ENCODE measurements at regions not wholly inside any gene's neighbourhood (a gene's known extent, or its start where the extent isn't known, plus 50 kb on each side); places are given as distances from the start of the nearest gene placed in this dataset.

GRCh38 chrX:22922961-22923360 is 76.8 kb upstream of the DDX53 start (continued):
- TF ChIP-seq HEY1 (CRISPR knock-in tag; IDR thresholded peaks at IDR 0.05; ENCODE audit: borderline replicate concordance) (no peak), PRPF4 (IDR thresholded peaks at IDR 0.05; ENCODE audit: insufficient read depth, low read depth, low read length, poor library complexity, severe bottlenecking) (no peak), DMBX1 (CRISPR knock-in tag; IDR thresholded peaks at IDR 0.05; ENCODE audit: borderline replicate concordance) (no peak), MTA1 (IDR thresholded peaks at IDR 0.05; ENCODE audit: borderline replicate concordance) (no peak)

DNA sequence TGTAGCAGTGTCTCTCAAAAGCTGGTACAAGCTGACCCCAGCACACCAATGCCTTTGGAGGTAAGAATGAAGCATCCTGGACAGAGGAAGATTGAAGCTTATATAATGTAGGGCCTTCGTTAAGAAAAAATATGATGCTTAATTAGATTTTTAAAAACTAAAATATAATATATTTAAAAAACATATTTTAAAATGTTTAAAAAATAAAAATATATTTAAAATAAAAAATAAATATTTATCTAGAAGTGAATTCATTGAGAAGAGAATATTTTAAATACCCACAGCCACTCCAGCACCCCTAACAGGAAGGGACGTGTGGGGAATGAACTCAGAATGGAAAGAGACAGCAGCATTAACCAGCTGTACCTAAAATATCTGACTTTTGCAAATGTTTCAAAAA is 65.1 kb upstream of the DDX53 start:
- Histone ChIP-seq H2AFZ (ENCODE audit: low read depth, low read length) (no peak overlapping the region), H3K4me3 (no peak overlapping the region), H3K79me2 (ENCODE audit: control insufficient read depth, insufficient read depth, low read length) (no peaks in the 10 kb centered on the region), H3K9me3 (replicated peaks; ENCODE audit: control insufficient read depth, insufficient read depth, low read depth, low read length) (no peaks in the 10 kb centered on the region), H3K27ac (ENCODE audit: extremely low read depth, low read depth, low read length) (no peak overlapping the region), H3K9me1 (ENCODE audit: control insufficient read depth, insufficient read depth, low read length) (no peaks in the 10 kb centered on the region), H3K4me2 (ENCODE audit: insufficient read depth, low read length) (no peak overlapping the region), H3K36me3 (ENCODE audit: control insufficient read depth, insufficient read depth, low read length) (no peaks in the 10 kb centered on the region), H3K9ac (ENCODE audit: insufficient read depth in 1 of 2, low read depth in 2 of 2, low read length in 2 of 2) (no peak overlapping the region), H3K27me3 (ENCODE audit: control insufficient read depth in 2 of 2, insufficient read depth in 2 of 2, low read length in 2 of 2) (no peaks in the 10 kb centered on the region), H4K20me1 (replicated peaks; ENCODE audit: control insufficient read depth, insufficient read depth, low read length) (no peaks in the 10 kb centered on the region), H3K4me1 (replicated peaks in 1 of 2; ENCODE audit: control insufficient read depth in 2 of 2, insufficient read depth in 2 of 2, low read length in 2 of 2) (no peaks in the 10 kb centered on the region)
- DNase-seq (ENCODE audit: extremely low read depth in 1 of 4, low spot score in 3 of 4), result no peak
- FAIRE-seq, result no peak
- 0% methylated on average over 2 of the region's 2 CpGs for WGBS (ENCODE audit: insufficient coverage, low coverage, missing lambda C conversion rate)
- CTCF ChIA-PET (ENCODE audit: low intra/inter-chr PET ratio), result no interaction called here
- no peak for TF ChIP-seq SRF (CRISPR knock-in tag; IDR thresholded peaks at IDR 0.05)
- no peak for TF ChIP-seq MAFG (tag; conservative IDR thresholded peaks at IDR 0.05)
- no peak for TF ChIP-seq IFI16 (CRISPR knock-in tag; IDR thresholded peaks at IDR 0.05)
- TF ChIP-seq EHMT2 (IDR thresholded peaks at IDR 0.05), result no peak
- no peak for TF ChIP-seq MLLT1 (IDR thresholded peaks at IDR 0.05)
- no peak for TF ChIP-seq SNAPC5 (CRISPR knock-in tag; IDR thresholded peaks at IDR 0.05)
- TF ChIP-seq ILK (tag; IDR thresholded peaks at IDR 0.05; ENCODE audit: borderline replicate concordance, low read depth), result no peak
- TF ChIP-seq CCAR2 (IDR thresholded peaks at IDR 0.05; ENCODE audit: low read depth, low read length), result no peak
- no peak for TF ChIP-seq ZNF311 (CRISPR knock-in tag; IDR thresholded peaks at IDR 0.05)
- no peak for TF ChIP-seq BRD4 (IDR thresholded peaks at IDR 0.05)
- in situ Hi-C loops (cut with MboI), result no loop called here
- POLR2A ChIA-PET, result no interaction called here
- BruUV-seq (replicated peaks), result no TSS peak
- intact Hi-C loops (cut with micrococcal nuclease), result no loop called here
- no peak for ATAC-seq
